ENCODE measurements at regions not wholly inside any gene's neighbourhood (a gene's known extent, or its start where the extent isn't known, plus 50 kb on each side); places are given as distances from the start of the nearest gene placed in this dataset.

DNA sequence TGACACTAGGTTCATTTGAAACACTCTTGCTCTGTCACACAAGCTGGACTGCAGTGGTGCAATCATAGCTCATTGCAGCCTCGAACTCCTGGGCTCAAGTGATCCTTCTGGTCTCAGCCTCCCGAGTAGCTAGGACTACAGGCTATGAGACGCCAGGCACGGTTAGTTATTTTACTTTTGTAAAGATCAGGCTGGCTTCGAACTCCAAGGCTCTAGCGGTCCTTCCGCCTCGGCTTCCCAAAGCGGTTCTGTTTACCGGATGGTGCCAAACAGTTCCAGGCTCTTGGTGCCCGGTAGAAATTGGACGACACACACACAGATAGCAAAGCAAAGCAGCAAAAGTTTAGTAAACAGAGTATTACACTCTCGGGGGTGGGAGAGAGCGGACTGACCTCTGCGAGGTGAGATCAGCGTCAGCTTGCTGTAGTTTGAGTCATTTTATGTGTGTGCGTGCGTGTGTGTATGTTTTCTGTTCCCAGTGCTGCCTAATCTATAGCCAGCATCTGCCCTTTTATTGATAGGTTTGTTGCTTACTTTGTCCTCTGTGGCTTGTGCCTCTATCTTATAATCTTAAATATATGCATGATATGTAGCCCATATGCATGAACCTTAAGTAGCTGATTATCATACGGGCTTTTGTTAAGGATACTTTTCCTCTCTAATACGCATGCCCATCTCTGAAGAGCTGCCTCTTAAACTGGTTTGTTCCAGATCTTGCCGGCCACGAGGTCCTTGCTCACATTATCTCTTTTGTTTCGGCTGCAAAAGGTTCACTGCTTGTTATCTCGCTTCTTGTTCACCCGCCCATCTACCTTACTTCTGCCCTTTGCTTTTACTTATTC is 75.2 kb downstream of the OR2B2 start (continued):
- TF ChIP-seq, protein P1, sequence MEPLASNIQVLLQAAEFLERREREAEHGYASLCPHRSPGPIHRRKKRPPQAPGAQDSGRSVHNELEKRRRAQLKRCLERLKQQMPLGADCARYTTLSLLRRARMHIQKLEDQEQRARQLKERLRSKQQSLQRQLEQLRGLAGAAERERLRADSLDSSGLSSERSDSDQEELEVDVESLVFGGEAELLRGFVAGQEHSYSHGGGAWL (CRISPR knock-in tag; IDR thresholded peaks at IDR 0.05): peak; percentile 48; the same call in 1 of the 2 replicates
- TF ChIP-seq NR2F2 (IDR thresholded peaks at IDR 0.05; ENCODE audit: borderline replicate concordance, low read depth) (no peak), ZNF33B (CRISPR knock-in tag; IDR thresholded peaks at IDR 0.05) (no peak), TFDP2 (CRISPR knock-in tag; IDR thresholded peaks at IDR 0.05) (no peak), ZNF136 (CRISPR knock-in tag; IDR thresholded peaks at IDR 0.05; ENCODE audit: low read depth) (no peak), ZNF710 (CRISPR knock-in tag; IDR thresholded peaks at IDR 0.05; ENCODE audit: borderline replicate concordance) (no peak; the same call in 1 of the 2 replicates), CC2D1A (CRISPR knock-in tag; IDR thresholded peaks at IDR 0.05) (no peak), ZNF557 (CRISPR knock-in tag; IDR thresholded peaks at IDR 0.05) (peak; percentile 44; the same call in 1 of the 2 replicates), ZNF800 (CRISPR knock-in tag; IDR thresholded peaks at IDR 0.05) (peak; percentile 78), SKI (IDR thresholded peaks at IDR 0.05; ENCODE audit: partially characterized antibody) (no peak), ASH2L (IDR thresholded peaks at IDR 0.05; ENCODE audit: insufficient read length, low read depth, low read length) (peak; percentile 37), IRF2 (CRISPR knock-in tag; IDR thresholded peaks at IDR 0.05) (peak; percentile 61; the same call in 1 of the 2 replicates), ARNT (IDR thresholded peaks at IDR 0.05) (no peak), POLR2AphosphoS2 (IDR thresholded peaks at IDR 0.05; ENCODE audit: low read depth, low read length) (no peak), ZBTB21 (CRISPR knock-in tag; IDR thresholded peaks at IDR 0.05) (no peak; the same call in 1 of the 2 replicates), ZMYM2 (CRISPR knock-in tag; IDR thresholded peaks at IDR 0.05) (peak; percentile 82), TAF15 (IDR thresholded peaks at IDR 0.05; ENCODE audit: low read depth, low read length, poor library complexity, severe bottlenecking) (no peak), NFE2 (CRISPR knock-in tag; IDR thresholded peaks at IDR 0.05) (no peak), FOXK1 (CRISPR knock-in tag; IDR thresholded peaks at IDR 0.05; ENCODE audit: borderline replicate concordance, low read depth) (no peak)
- TF ChIP-seq, protein P2, sequence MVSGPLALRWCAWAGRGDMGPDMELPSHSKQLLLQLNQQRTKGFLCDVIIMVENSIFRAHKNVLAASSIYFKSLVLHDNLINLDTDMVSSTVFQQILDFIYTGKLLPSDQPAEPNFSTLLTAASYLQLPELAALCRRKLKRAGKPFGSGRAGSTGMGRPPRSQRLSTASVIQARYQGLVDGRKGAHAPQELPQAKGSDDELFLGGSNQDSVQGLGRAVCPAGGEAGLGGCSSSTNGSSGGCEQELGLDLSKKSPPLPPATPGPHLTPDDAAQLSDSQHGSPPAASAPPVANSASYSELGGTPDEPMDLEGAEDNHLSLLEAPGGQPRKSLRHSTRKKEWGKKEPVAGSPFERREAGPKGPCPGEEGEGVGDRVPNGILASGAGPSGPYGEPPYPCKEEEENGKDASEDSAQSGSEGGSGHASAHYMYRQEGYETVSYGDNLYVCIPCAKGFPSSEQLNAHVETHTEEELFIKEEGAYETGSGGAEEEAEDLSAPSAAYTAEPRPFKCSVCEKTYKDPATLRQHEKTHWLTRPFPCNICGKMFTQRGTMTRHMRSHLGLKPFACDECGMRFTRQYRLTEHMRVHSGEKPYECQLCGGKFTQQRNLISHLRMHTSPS (CRISPR knock-in tag; IDR thresholded peaks at IDR 0.05; ENCODE audit: low read depth): no peak; the same call in 1 of the 2 replicates
- TF ChIP-seq, protein P3, sequence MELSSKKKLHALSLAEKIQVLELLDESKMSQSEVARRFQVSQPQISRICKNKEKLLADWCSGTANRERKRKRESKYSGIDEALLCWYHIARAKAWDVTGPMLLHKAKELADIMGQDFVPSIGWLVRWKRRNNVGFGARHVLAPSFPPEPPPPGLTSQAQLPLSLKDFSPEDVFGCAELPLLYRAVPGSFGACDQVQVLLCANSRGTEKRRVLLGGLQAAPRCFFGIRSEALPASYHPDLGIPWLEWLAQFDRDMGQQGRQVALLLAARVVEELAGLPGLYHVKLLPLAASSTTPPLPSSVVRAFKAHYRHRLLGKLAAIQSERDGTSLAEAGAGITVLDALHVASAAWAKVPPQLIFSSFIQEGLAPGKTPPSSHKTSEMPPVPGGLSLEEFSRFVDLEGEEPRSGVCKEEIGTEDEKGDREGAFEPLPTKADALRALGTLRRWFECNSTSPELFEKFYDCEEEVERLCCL (CRISPR knock-in tag; IDR thresholded peaks at IDR 0.05; ENCODE audit: borderline replicate concordance): no peak

All from HepG2 (cell line).